ENCODE measurements at regions not wholly inside any gene's neighbourhood (a gene's known extent, or its start where the extent isn't known, plus 50 kb on each side); places are given as distances from the start of the nearest gene placed in this dataset.

GRCh38 chr18:38321262-38321661 lies 755.7 kb upstream of the CELF4 start:
- TF ChIP-seq CTCF (IDR thresholded peaks at IDR 0.05): no peak
- no peak for TF ChIP-seq POLR2A (IDR thresholded peaks at IDR 0.05)
- TF ChIP-seq POLR2AphosphoS5 (IDR thresholded peaks at IDR 0.05): no peak
